GM12891 (cell line): ENCODE measurements at regions not wholly inside any gene's neighbourhood (a gene's known extent, or its start where the extent isn't known, plus 50 kb on each side); places are given as distances from the start of the nearest gene placed in this dataset.

Experiments used
- POLR2A ChIP-seq: IDR thresholded peaks from 2 replicates; pipeline ENCODE4 v1.6.1; 2011; ENCODE audit warnings: low read depth, low read length, control low read depth
- POLR2AphosphoS5 ChIP-seq: IDR thresholded peaks from 2 replicates; pipeline ENCODE4 v1.6.1; 2011; ENCODE audit warnings: low read depth, low read length, control low read depth
- TAF1 ChIP-seq: IDR thresholded peaks from 2 replicates; pipeline ENCODE4 v1.6.1; 2011; ENCODE audit warnings: low read depth, low read length, control low read depth

- TF ChIP-seq POLR2A, result no peak
- TF ChIP-seq POLR2AphosphoS5, result no peak
- TF ChIP-seq TAF1, result no peak
Measured at GRCh38 chr10:83536426-83536825, 602.9 kb upstream of the GHITM start.
